ENCODE measurements at regions not wholly inside any gene's neighbourhood (a gene's known extent, or its start where the extent isn't known, plus 50 kb on each side); places are given as distances from the start of the nearest gene placed in this dataset.

DNA sequence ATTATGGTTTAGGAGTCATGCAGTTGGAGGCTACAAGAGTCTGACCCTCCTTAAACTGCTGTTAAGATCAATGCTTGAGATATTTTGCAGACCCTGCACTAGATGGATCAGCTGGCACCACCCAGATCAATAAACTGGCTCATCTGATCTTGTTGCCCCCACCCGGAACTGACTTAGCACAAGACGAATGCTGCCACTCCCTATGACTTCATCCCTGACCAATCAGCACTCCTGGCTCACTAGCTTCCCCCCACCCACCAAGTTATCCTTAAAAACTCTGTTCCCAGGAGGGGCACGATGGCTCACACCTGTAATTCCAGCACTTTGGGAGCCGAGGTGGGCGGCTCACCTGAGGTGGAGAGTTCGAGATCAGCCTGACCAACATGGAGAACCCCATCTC, 594.0 kb downstream of the NTRK3 start:
- Histone ChIP-seq H3K27ac (ENCODE audit: low read depth, low read length) (no peak overlapping the region), H4K20me1 (ENCODE audit: insufficient read depth) (no peaks in the 10 kb centered on the region), H3K79me2 (ENCODE audit: insufficient read depth, low read length) (no peaks in the 10 kb centered on the region), H2AFZ (ENCODE audit: low read depth, low read length, poor library complexity, severe bottlenecking) (no peak overlapping the region), H3K9ac (ENCODE audit: low read length) (no peak overlapping the region), H3K9me2 (ENCODE audit: insufficient read depth) (no peaks in the 10 kb centered on the region), H3K36me3 (ENCODE audit: control insufficient read depth in 1 of 2, insufficient read depth in 2 of 2, low read length in 2 of 2) (no peaks in the 10 kb centered on the region), H3K9me3 (ENCODE audit: control insufficient read depth in 1 of 2, insufficient read depth in 1 of 2, low read depth in 1 of 2, low read length in 2 of 2) (peaks cover 0 to 15% of the 10 kb centered on the region in 2 experiments; a peak in 2 of 4 replicates), H3K4me1 (ENCODE audit: control insufficient read depth in 1 of 2, insufficient read depth in 2 of 2, low read length in 2 of 2) (no peaks in the 10 kb centered on the region), H3K4me3 (replicated peaks in 1 of 2; ENCODE audit: low read depth in 1 of 2, low read length in 2 of 2) (no peak overlapping the region), H3K4me2 (ENCODE audit: low read length) (no peak overlapping the region), H3K27me3 (ENCODE audit: insufficient read depth, low read length) (no peaks in the 10 kb centered on the region)
- TF ChIP-seq, protein P1, sequence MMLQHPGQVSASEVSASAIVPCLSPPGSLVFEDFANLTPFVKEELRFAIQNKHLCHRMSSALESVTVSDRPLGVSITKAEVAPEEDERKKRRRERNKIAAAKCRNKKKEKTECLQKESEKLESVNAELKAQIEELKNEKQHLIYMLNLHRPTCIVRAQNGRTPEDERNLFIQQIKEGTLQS (IDR thresholded peaks at IDR 0.05), result no peak
- TF ChIP-seq YY1 (IDR thresholded peaks at IDR 0.05; ENCODE audit: extremely low read depth, insufficient replicate concordance, low read depth, low read length), result no peak
- intact Hi-C loops (cut with micrococcal nuclease), result no loop called here
- ChIA-PET RAD21 (ENCODE audit: low non-redundant PET in 1 of 2, low total read pairs in 2 of 2, uncharacterized antibody in 2 of 2, unreplicated experiment in 2 of 2) (no interaction called here), POLR2A (no interaction called here), CTCF (no interaction called here)
- DNase-seq (ENCODE audit: low read depth, low spot score) (no peak), ATAC-seq (no peak)
- no TSS peak for BruUV-seq (replicated peaks)

DNA sequence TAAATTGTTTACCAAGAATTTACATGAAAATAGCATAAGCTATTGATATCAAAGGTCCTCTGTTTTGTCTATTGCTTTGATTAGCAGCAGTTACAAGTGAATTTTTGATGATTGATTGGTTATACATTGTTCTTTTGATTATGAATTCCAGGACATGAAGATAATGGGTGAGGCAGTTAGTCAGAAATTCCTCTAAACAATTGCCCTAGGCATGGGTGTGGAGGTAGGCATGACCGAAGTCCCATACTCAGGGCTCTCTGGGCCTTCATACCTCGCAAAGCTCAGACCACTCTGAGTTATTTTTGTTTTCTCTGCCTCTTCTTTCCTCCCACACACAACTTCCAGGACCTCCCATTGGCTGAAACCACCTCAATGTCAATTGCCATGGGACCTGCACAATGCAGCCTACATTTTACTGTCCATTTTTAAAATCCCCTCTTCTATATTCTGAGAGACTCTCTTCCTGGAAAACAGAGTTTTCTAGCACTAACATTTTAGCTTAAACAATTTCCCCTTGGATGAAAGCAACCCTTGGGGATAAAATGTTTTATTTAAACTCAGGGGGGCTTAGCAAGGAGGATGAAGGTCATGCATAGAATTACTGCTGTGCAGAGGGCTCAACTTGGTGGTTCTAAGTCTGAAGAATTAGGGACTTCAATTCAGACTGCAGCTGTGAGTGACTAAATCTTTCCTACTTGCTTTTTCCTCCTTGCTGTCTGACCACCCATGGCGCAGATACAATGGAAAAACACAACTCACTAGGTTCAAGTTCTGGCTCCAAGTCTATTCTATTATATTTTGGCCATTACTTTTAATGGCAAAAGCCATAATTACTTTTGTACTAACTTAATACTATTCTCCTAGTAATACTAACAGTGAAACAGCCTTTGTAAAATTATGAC, 594.8 kb downstream of the NTRK3 start:
- Histone ChIP-seq H3K27ac (ENCODE audit: low read depth, low read length) (no peak overlapping the region), H2AFZ (ENCODE audit: low read depth, low read length, poor library complexity, severe bottlenecking) (no peak overlapping the region), H4K20me1 (ENCODE audit: insufficient read depth) (no peaks in the 10 kb centered on the region), H3K4me3 (replicated peaks in 1 of 2; ENCODE audit: low read depth in 1 of 2, low read length in 2 of 2) (no peak overlapping the region), H3K79me2 (ENCODE audit: insufficient read depth, low read length) (no peaks in the 10 kb centered on the region), H3K9ac (ENCODE audit: low read length) (no peak overlapping the region), H3K4me2 (ENCODE audit: low read length) (no peak overlapping the region), H3K27me3 (ENCODE audit: insufficient read depth, low read length) (no peaks in the 10 kb centered on the region), H3K4me1 (ENCODE audit: control insufficient read depth in 1 of 2, insufficient read depth in 2 of 2, low read length in 2 of 2) (no peaks in the 10 kb centered on the region), H3K36me3 (ENCODE audit: control insufficient read depth in 1 of 2, insufficient read depth in 2 of 2, low read length in 2 of 2) (no peaks in the 10 kb centered on the region), H3K9me2 (ENCODE audit: insufficient read depth) (no peaks in the 10 kb centered on the region), H3K9me3 (ENCODE audit: control insufficient read depth in 1 of 2, insufficient read depth in 1 of 2, low read depth in 1 of 2, low read length in 2 of 2) (peaks cover 3 to 17% of the 10 kb centered on the region in 2 experiments; a peak in 2 of 4 replicates)
- POLR2A ChIA-PET, result no interaction called here
- CTCF ChIA-PET, result no interaction called here
- no TSS peak for BruUV-seq (replicated peaks)
- RAD21 ChIA-PET (ENCODE audit: low non-redundant PET in 1 of 2, low total read pairs in 2 of 2, uncharacterized antibody in 2 of 2, unreplicated experiment in 2 of 2), result no interaction called here
- no peak for ATAC-seq
- no peak for DNase-seq (ENCODE audit: low read depth, low spot score)
- intact Hi-C loops (cut with micrococcal nuclease), result no loop called here
- TF ChIP-seq ELF1 (IDR thresholded peaks at IDR 0.05; ENCODE audit: borderline replicate concordance, low read depth) (no peak), RAD21 (IDR thresholded peaks at IDR 0.05; ENCODE audit: low read depth) (no peak), EGR1 (IDR thresholded peaks at IDR 0.05; ENCODE audit: low read depth) (no peak), CBX3 (IDR thresholded peaks at IDR 0.05; ENCODE audit: low read depth) (no peak), SRF (IDR thresholded peaks at IDR 0.05; ENCODE audit: low read depth) (no peak), SIN3A (IDR thresholded peaks at IDR 0.05; ENCODE audit: low read depth) (no peak), EZH2phosphoT487 (IDR thresholded peaks at IDR 0.05; ENCODE audit: borderline replicate concordance) (no peak), EZH2 (IDR thresholded peaks at IDR 0.05) (no peak), JUND (IDR thresholded peaks at IDR 0.05) (no peak), POLR2A (IDR thresholded peaks at IDR 0.05; ENCODE audit: borderline replicate concordance, extremely low read depth, insufficient read depth, insufficient read length) (no peak), TCF7L2 (IDR thresholded peaks at IDR 0.05; ENCODE audit: borderline replicate concordance, extremely low read depth, insufficient read depth, insufficient read length) (no peak), ZNF274 (IDR thresholded peaks at IDR 0.05; ENCODE audit: low read depth, low read length) (no peak), YY1 (IDR thresholded peaks at IDR 0.05; ENCODE audit: extremely low read depth, insufficient replicate concordance, low read depth, low read length) (no peak), ZFX (IDR thresholded peaks at IDR 0.05) (no peak)
- TF ChIP-seq, protein P2, sequence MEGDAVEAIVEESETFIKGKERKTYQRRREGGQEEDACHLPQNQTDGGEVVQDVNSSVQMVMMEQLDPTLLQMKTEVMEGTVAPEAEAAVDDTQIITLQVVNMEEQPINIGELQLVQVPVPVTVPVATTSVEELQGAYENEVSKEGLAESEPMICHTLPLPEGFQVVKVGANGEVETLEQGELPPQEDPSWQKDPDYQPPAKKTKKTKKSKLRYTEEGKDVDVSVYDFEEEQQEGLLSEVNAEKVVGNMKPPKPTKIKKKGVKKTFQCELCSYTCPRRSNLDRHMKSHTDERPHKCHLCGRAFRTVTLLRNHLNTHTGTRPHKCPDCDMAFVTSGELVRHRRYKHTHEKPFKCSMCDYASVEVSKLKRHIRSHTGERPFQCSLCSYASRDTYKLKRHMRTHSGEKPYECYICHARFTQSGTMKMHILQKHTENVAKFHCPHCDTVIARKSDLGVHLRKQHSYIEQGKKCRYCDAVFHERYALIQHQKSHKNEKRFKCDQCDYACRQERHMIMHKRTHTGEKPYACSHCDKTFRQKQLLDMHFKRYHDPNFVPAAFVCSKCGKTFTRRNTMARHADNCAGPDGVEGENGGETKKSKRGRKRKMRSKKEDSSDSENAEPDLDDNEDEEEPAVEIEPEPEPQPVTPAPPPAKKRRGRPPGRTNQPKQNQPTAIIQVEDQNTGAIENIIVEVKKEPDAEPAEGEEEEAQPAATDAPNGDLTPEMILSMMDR (IDR thresholded peaks at IDR 0.05 in 2 of 3, conservative IDR thresholded peaks at IDR 0.05 in 1 of 3; ENCODE audit: borderline replicate concordance in 1 of 3, insufficient read depth in 1 of 3, low read depth in 2 of 3, low read length in 2 of 3), result no peak
- TF ChIP-seq, protein P1 (IDR thresholded peaks at IDR 0.05), result no peak
